Endothelial cell of umbilical vein (primary cell): ENCODE measurements at regions not wholly inside any gene's neighbourhood (a gene's known extent, or its start where the extent isn't known, plus 50 kb on each side); places are given as distances from the start of the nearest gene placed in this dataset.

Source experiments
- BruUV-seq: library from RNA; stranded (reverse); fragments of 400-500 nt; replicated peaks from 2 replicates; lab custom pipeline; 2021; lab: Mats Ljungman, UMichigan
- CTCF ChIA-PET: fragments of 300-600, 350-600 bp; sonication (Branson Sonifier 250); formaldehyde crosslinking; loops from one replicate; lab custom pipeline; 2021; ENCODE audit warnings: antibody characterized with exemption, inconsistent platforms; lab: Charles Lee
- POLR2A ChIA-PET: fragments of 300-600, 350-600 bp; sonication (Branson Sonifier 250); formaldehyde crosslinking; loops from one replicate; lab custom pipeline; 2021; ENCODE audit warnings: antibody characterized with exemption, inconsistent platforms; lab: Charles Lee
- DNase-seq: peaks from one replicate; pipeline ENCODE4 v3.0.0-alpha.2; 2011; ENCODE audit warnings: low read depth, low spot score
- FAIRE-seq: peaks from 2 replicates; lab custom pipeline; 2011; peaks lifted over from hg19 to GRCh38; lab: Jason Lieb, UNC
- H2AFZ ChIP-seq: 2 replicates; pipeline ENCODE4 v1.6.0; 2012; ENCODE audit warnings: low read depth, low read length, control low read depth, inconsistent platforms
- H3K27ac ChIP-seq: 2 replicates; pipeline ENCODE4 v1.5.1; 2011; ENCODE audit warnings: low read depth, mild to moderate bottlenecking, control low read depth, low read length, moderate library complexity; ENCODE audit not compliant: insufficient read depth
- H3K27me3 ChIP-seq, 2 experiments: 2 replicates each; pipeline versions ENCODE4 v1.6.0 to v1.6.1; 2011; ENCODE audit warnings: low read length in 2 of 2, mixed read lengths in 1 of 2; ENCODE audit not compliant: control insufficient read depth in 2 of 2, insufficient read depth in 2 of 2
- H3K36me3 ChIP-seq, 2 experiments: 2 replicates in 1 of 2; 3 replicates in 1 of 2; pipeline ENCODE4 v1.5.1; 2011; ENCODE audit warnings: low read length in 2 of 2, mild to moderate bottlenecking in 1 of 2, moderate library complexity in 1 of 2; ENCODE audit not compliant: control insufficient read depth in 2 of 2, insufficient read depth in 2 of 2; ENCODE audit errors: extremely low read depth in 1 of 2
- H3K4me1 ChIP-seq: 3 replicates; pipeline ENCODE4 v1.5.1; 2011; ENCODE audit warnings: mild to moderate bottlenecking, low read length; ENCODE audit not compliant: control insufficient read depth, insufficient read depth; ENCODE audit errors: extremely low read depth
- H3K4me2 ChIP-seq: 2 replicates; pipeline ENCODE4 v1.6.1; 2011; ENCODE audit warnings: low read length, control low read depth, mixed read lengths; ENCODE audit not compliant: insufficient read depth
- H3K4me3 ChIP-seq, 3 experiments: fragments of 200-600 bp in 1 of 3; sonication (generic), shearing (Covaris generic) in 1 of 3; replicated peaks in 1 of 3; 2 replicates each; pipeline ENCODE4 v1.5.1; 2011 to 2016; ENCODE audit warnings: control low read depth in 3 of 3, low read length in 3 of 3, mild to moderate bottlenecking in 2 of 3, inconsistent platforms in 1 of 3, low read depth in 1 of 3, moderate library complexity in 1 of 3; ENCODE audit not compliant: insufficient read depth in 1 of 3
- H3K79me2 ChIP-seq: 2 replicates; pipeline ENCODE4 v1.6.0; 2012; ENCODE audit warnings: low read length, inconsistent platforms; ENCODE audit not compliant: control insufficient read depth, insufficient read depth
- H3K9ac ChIP-seq: replicated peaks from 2 replicates; pipeline ENCODE3; 2011; ENCODE audit warnings: low read length, control low read depth; ENCODE audit not compliant: insufficient read depth; ENCODE audit errors: extremely low read depth
- H3K9me1 ChIP-seq: replicated peaks from 3 replicates; pipeline ENCODE4 v1.6.0; 2011; ENCODE audit warnings: mild to moderate bottlenecking, low read length; ENCODE audit not compliant: control insufficient read depth, insufficient read depth; ENCODE audit errors: extremely low read depth
- H3K9me3 ChIP-seq: replicated peaks from 2 replicates; pipeline ENCODE4 v1.5.1; 2012; ENCODE audit warnings: low read length, inconsistent platforms; ENCODE audit not compliant: control insufficient read depth, insufficient read depth
- H4K20me1 ChIP-seq: replicated peaks from 2 replicates; pipeline ENCODE3; 2011; ENCODE audit warnings: mild to moderate bottlenecking, low read length; ENCODE audit not compliant: control insufficient read depth, insufficient read depth; ENCODE audit errors: extremely low read depth
- CTCF ChIP-seq, 2 donors: IDR thresholded peaks; 1 replicate in 1 of 2; 2 replicates in 1 of 2; pipeline ENCODE4 v1.5.1; 2011; ENCODE audit warnings: low read length in 2 of 2, mild to moderate bottlenecking in 2 of 2, moderate library complexity in 2 of 2, control low read depth in 1 of 2, inconsistent platforms in 1 of 2, low read depth in 1 of 2; ENCODE audit not compliant: insufficient read depth in 1 of 2; ENCODE audit errors: extremely low read depth in 1 of 2
- EZH2 ChIP-seq: IDR thresholded peaks from 2 replicates; pipeline ENCODE4 v1.6.1; 2012; ENCODE audit warnings: borderline replicate concordance, low read depth, mild to moderate bottlenecking, moderate library complexity, low read length, inconsistent platforms; ENCODE audit not compliant: severe bottlenecking
- FOS ChIP-seq: IDR thresholded peaks from 2 replicates; pipeline ENCODE4 v1.6.1; 2011; ENCODE audit warnings: mild to moderate bottlenecking, low read length, moderate library complexity, borderline replicate concordance; ENCODE audit not compliant: insufficient read depth
- GATA2 ChIP-seq: IDR thresholded peaks from 2 replicates; pipeline ENCODE4 v1.7.0; 2011; ENCODE audit warnings: low read depth, mild to moderate bottlenecking, moderate library complexity, mixed read lengths, low read length; ENCODE audit not compliant: insufficient read length, insufficient read depth
- JUN ChIP-seq: IDR thresholded peaks from 2 replicates; pipeline ENCODE4 v1.6.1; 2011; ENCODE audit warnings: borderline replicate concordance, low read depth; ENCODE audit not compliant: insufficient read length, insufficient read depth
- MAX ChIP-seq: IDR thresholded peaks from 2 replicates; pipeline ENCODE4 v1.6.1; 2011; ENCODE audit not compliant: insufficient read depth, insufficient read length
- MYC ChIP-seq: IDR thresholded peaks from one replicate; pipeline ENCODE4 v1.6.1; 2011; ENCODE audit warnings: mild to moderate bottlenecking, low read depth, low read length
- POLR2A ChIP-seq: IDR thresholded peaks from 2 replicates; pipeline ENCODE4 v1.6.1; 2012; ENCODE audit warnings: low read depth, mild to moderate bottlenecking, control low read depth, low read length
- POLR2AphosphoS5 ChIP-seq: IDR thresholded peaks from 2 replicates; pipeline ENCODE4 v1.6.1; 2012; ENCODE audit warnings: low read depth, mild to moderate bottlenecking, control low read depth, low read length, moderate library complexity; ENCODE audit not compliant: insufficient read depth
- dilution Hi-C: fragments of 300-500 bp; cut with MboI; formaldehyde crosslinking; loops from one replicate; pipeline ENCODE4 v1.15.0; 2019; ENCODE audit warnings: low sequenced_read_pairs; ENCODE audit not compliant: extremely low pct_ligation_motif_present
- intact Hi-C: fragments of 100-400 bp; cut with micrococcal nuclease; formaldehyde crosslinking; loops from one replicate; pipeline ENCODE4 v1.10.0; 2022

DNA sequence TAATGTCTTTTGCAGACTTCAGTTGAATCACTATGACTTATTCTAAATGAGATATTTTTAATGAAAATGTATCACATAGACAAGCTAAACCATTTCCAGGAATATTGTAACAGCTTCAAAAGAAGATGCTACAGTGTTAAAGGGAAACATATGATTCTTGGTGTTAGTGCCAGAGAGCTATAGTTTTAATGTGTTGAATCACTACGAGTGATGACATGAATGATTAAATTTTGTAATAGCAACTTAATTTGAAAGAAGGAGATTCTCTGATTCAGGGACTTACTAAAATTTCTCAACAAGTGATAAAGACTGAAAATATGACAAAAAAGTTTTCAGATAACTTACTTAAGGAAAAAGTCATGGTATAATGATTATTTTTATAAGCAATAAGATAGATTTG lies 267.3 kb upstream of the SLITRK3 start:
- dilution Hi-C loops = no loop called here
- POLR2A ChIA-PET = no interaction called here

More for the DNA sequence above, 267.3 kb upstream of the SLITRK3 start:
- Histone ChIP-seq H3K4me3 (no peak overlapping the region), H3K9me3 (peaks cover 9% of the 10 kb centered on the region), H3K4me1 (no peaks in the 10 kb centered on the region), H3K9me1 (no peaks in the 10 kb centered on the region), H3K27ac (no peak overlapping the region), H3K27me3 (no peaks in the 10 kb centered on the region), H4K20me1 (no peaks in the 10 kb centered on the region), H2AFZ (no peak overlapping the region), H3K4me2 (no peak overlapping the region), H3K79me2 (no peaks in the 10 kb centered on the region), H3K9ac (no peak overlapping the region), H3K36me3 (no peaks in the 10 kb centered on the region)
- TF ChIP-seq GATA2 (no peak), EZH2 (no peak), POLR2AphosphoS5 (no peak), CTCF (IDR thresholded peaks at IDR 0.05; ENCODE audit: extremely low read depth in 1 of 2, insufficient read depth in 1 of 2, low read depth in 1 of 2, low read length in 2 of 2) (no peak), POLR2A (no peak), JUN (no peak), MYC (no peak), MAX (no peak), FOS (no peak)
- BruUV-seq = no TSS peak
- no peak for DNase-seq
- CTCF ChIA-PET = no interaction called here
- intact Hi-C loops = no loop called here
- FAIRE-seq = no peak
